Vagina (tissue), 2 donors: ENCODE measurements at regions not wholly inside any gene's neighbourhood (a gene's known extent, or its start where the extent isn't known, plus 50 kb on each side); places are given as distances from the start of the nearest gene placed in this dataset.

Source experiments
- POLR2A ChIP-seq, 2 donors: fragments of 450-650 bp; IDR thresholded peaks; one replicate each; pipeline ENCODE4 v1.6.1; 2017; ENCODE audit warnings: antibody characterized with exemption in 2 of 2, mild to moderate bottlenecking in 2 of 2, moderate library complexity in 2 of 2
- POLR2AphosphoS5 ChIP-seq, 2 donors: sonication (generic); formaldehyde crosslinking; IDR thresholded peaks; one replicate each; pipeline ENCODE4 v1.9.0; 2017; ENCODE audit warnings: antibody characterized with exemption in 2 of 2, mild to moderate bottlenecking in 2 of 2, low read depth in 1 of 2; ENCODE audit not compliant: insufficient read depth in 1 of 2
- TF ChIP-seq, protein P1 (sequence below), 3 experiments: fragments of 450-650 bp in 2 of 3; fragments of 200-600 bp in 1 of 3; sonication (generic) in 1 of 3; IDR thresholded peaks; one replicate each; pipeline ENCODE4 v1.5.1; 2017 to 2019; ENCODE audit warnings: antibody characterized with exemption in 3 of 3, mild to moderate bottlenecking in 2 of 3, moderate library complexity in 2 of 3

DNA sequence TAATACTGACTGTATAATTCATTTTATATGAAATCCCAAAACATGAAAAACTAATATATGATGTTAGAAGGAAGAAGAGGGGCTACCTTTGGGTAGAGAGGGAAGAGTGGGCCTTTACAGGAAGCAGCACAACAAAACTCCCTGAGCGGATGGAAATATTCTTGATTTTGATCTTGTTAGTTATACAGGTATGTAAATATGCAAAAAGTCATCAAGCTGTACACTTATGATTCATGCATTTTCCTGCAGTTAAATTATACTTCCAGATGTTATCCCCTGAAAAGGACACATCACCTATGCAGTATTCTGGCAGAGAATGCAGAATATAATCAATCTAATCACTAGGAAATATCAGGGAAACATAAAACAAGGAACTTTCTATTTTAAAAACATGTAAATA lies 249.4 kb upstream of the MGAT5 start:
- TF ChIP-seq, protein P1, sequence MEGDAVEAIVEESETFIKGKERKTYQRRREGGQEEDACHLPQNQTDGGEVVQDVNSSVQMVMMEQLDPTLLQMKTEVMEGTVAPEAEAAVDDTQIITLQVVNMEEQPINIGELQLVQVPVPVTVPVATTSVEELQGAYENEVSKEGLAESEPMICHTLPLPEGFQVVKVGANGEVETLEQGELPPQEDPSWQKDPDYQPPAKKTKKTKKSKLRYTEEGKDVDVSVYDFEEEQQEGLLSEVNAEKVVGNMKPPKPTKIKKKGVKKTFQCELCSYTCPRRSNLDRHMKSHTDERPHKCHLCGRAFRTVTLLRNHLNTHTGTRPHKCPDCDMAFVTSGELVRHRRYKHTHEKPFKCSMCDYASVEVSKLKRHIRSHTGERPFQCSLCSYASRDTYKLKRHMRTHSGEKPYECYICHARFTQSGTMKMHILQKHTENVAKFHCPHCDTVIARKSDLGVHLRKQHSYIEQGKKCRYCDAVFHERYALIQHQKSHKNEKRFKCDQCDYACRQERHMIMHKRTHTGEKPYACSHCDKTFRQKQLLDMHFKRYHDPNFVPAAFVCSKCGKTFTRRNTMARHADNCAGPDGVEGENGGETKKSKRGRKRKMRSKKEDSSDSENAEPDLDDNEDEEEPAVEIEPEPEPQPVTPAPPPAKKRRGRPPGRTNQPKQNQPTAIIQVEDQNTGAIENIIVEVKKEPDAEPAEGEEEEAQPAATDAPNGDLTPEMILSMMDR (IDR thresholded peaks at IDR 0.05): no peak
- no peak for TF ChIP-seq POLR2AphosphoS5 (IDR thresholded peaks at IDR 0.05; ENCODE audit: insufficient read depth in 1 of 2, low read depth in 1 of 2)
- no peak for TF ChIP-seq POLR2A (IDR thresholded peaks at IDR 0.05)
